Hepatocyte (in vitro differentiated cells): ENCODE measurements at regions not wholly inside any gene's neighbourhood (a gene's known extent, or its start where the extent isn't known, plus 50 kb on each side); places are given as distances from the start of the nearest gene placed in this dataset.

Experiments
- DNase-seq: peaks from one replicate; pipeline ENCODE4 v3.0.0-alpha.2; 2016; ENCODE audit warnings: low spot score
- H2AFZ ChIP-seq: fragments of 200-600 bp; sonication (generic); 2 replicates; pipeline ENCODE4 v1.6.0; 2016; ENCODE audit warnings: antibody characterized with exemption, mild to moderate bottlenecking
- H3K27ac ChIP-seq: fragments of 200-600 bp; sonication (generic); 2 replicates; pipeline ENCODE4 v1.5.1; 2016; ENCODE audit warnings: mild to moderate bottlenecking
- H3K27me3 ChIP-seq: fragments of 200-600 bp; sonication (generic); 2 replicates; pipeline ENCODE4 v1.6.1; 2016
- H3K36me3 ChIP-seq: fragments of 200-600 bp; sonication (generic); replicated peaks from 2 replicates; pipeline ENCODE4 v1.5.1; 2016; ENCODE audit warnings: low read depth; ENCODE audit not compliant: insufficient read depth
- H3K4me1 ChIP-seq: fragments of 200-600 bp; sonication (generic); 2 replicates; pipeline ENCODE4 v1.5.1; 2016; ENCODE audit warnings: mild to moderate bottlenecking, moderate library complexity; ENCODE audit not compliant: insufficient read depth
- H3K4me2 ChIP-seq: fragments of 200-600 bp; sonication (generic); 2 replicates; pipeline ENCODE4 v1.6.0; 2016
- H3K4me3 ChIP-seq: fragments of 200-600 bp; sonication (generic); 2 replicates; pipeline ENCODE4 v1.5.1; 2016; ENCODE audit warnings: mild to moderate bottlenecking
- H3K79me2 ChIP-seq: fragments of 200-600 bp; sonication (generic); 2 replicates; pipeline ENCODE4 v1.6.0; 2017; ENCODE audit warnings: mild to moderate bottlenecking
- H3K9me2 ChIP-seq: fragments of 200-600 bp; sonication (generic); replicated peaks from 2 replicates; pipeline ENCODE4 v1.6.0; 2017; ENCODE audit warnings: mild to moderate bottlenecking; ENCODE audit not compliant: insufficient read depth
- H3K9me3 ChIP-seq: fragments of 200-600 bp; sonication (generic); 2 replicates; pipeline ENCODE4 v1.5.1; 2016; ENCODE audit warnings: low read depth, mild to moderate bottlenecking
- H4K20me1 ChIP-seq: fragments of 200-600 bp; sonication (generic); 2 replicates; pipeline ENCODE4 v1.6.0; 2016; ENCODE audit warnings: mild to moderate bottlenecking; ENCODE audit not compliant: insufficient read depth, poor library complexity, severe bottlenecking
- CTCF ChIP-seq: fragments of 200-600 bp; sonication (generic); IDR thresholded peaks from 2 replicates; pipeline ENCODE4 v1.5.1; 2016; ENCODE audit warnings: antibody characterized with exemption, mild to moderate bottlenecking; ENCODE audit not compliant: poor library complexity
- EZH2 ChIP-seq: fragments of 200-600 bp; sonication (generic); IDR thresholded peaks from 2 replicates; pipeline ENCODE4 v1.6.1; 2016; ENCODE audit warnings: antibody characterized with exemption, mild to moderate bottlenecking, borderline replicate concordance
- EZH2phosphoT487 ChIP-seq: fragments of 200-600 bp; sonication (generic); IDR thresholded peaks from one replicate; pipeline ENCODE4 v1.6.1; 2018; ENCODE audit warnings: antibody characterized with exemption, mild to moderate bottlenecking, low read depth, moderate library complexity; ENCODE audit not compliant: unreplicated experiment, severe bottlenecking
- WGBS: methylation state at CpG from one replicate; pipeline ENCODE4 v1.1.6; 2016; ENCODE audit warnings: low lambda C conversion rate; ENCODE audit errors: missing lambda C conversion rate; 5-methylcytosine and 5-hydroxymethylcytosine counted together

DNA sequence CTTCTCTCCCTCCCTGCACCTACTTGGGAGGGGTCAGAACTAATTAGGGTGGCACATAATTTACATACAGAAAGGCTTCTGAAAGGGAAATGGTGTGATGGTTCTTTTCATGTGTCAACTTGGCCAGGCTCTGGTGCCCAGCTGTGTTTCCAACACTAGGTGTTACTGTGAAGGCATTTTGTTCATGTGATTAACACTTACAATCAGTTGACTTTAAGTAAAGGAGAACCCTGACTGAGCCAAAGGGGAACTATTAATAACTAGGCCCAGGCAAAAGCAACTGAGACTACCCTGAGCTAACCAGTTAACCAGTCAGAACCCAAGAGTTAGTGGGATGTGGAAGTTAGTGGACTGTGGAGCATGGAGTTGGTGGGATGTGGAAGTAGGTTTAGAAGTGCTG, 114.9 kb downstream of the SEC16B start:
- Histone ChIP-seq H3K4me1 (no peaks in the 10 kb centered on the region), H3K27ac (no peak overlapping the region), H3K27me3 (no peaks in the 10 kb centered on the region), H3K9me2 (no peaks in the 10 kb centered on the region), H3K9me3 (no peaks in the 10 kb centered on the region), H3K79me2 (no peaks in the 10 kb centered on the region), H3K4me3 (no peak overlapping the region), H4K20me1 (no peaks in the 10 kb centered on the region), H3K4me2 (no peak overlapping the region), H2AFZ (no peak overlapping the region), H3K36me3 (no peaks in the 10 kb centered on the region)
- TF ChIP-seq CTCF (no peak), EZH2 (no peak), EZH2phosphoT487 (no peak)
- DNase-seq: no peak

GRCh38 chr1:177849579-177850290, 120.1 kb downstream of the SEC16B start:
- Histone ChIP-seq H3K27ac (no peak overlapping the region), H3K36me3 (no peaks in the 10 kb centered on the region), H3K9me3 (no peaks in the 10 kb centered on the region), H3K9me2 (no peaks in the 10 kb centered on the region), H3K27me3 (no peaks in the 10 kb centered on the region), H3K4me3 (no peak overlapping the region), H4K20me1 (no peaks in the 10 kb centered on the region), H3K79me2 (no peaks in the 10 kb centered on the region), H3K4me1 (no peaks in the 10 kb centered on the region), H3K4me2 (no peak overlapping the region), H2AFZ (no peak overlapping the region)
- DNase-seq: no peak
- no peak for TF ChIP-seq CTCF
- no peak for TF ChIP-seq EZH2phosphoT487
- TF ChIP-seq EZH2: no peak
- 76% methylated on average over 3 of the region's 3 CpGs for WGBS

DNA sequence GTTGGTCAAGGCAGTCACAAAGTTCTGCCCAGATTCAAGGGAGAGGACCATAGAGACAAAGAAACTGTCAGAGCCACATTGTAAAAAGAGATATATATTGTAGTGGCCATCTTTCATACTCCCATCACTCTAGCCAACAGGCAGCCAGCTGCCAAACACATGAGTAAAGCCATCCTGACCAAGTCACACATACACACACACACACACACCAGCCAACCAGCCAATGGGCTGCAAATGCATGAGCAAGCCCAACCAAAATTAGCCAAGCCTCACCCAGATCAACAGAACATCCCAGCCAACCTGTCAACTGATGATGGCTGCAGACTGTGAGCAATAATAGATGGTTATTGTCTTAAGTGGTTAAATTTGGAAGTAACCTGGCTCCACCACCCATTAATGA, 120.7 kb downstream of the SEC16B start:
- Histone ChIP-seq H3K27me3 (no peaks in the 10 kb centered on the region), H4K20me1 (no peaks in the 10 kb centered on the region), H3K27ac (no peak overlapping the region), H3K79me2 (no peaks in the 10 kb centered on the region), H2AFZ (no peak overlapping the region), H3K4me2 (no peak overlapping the region), H3K4me1 (no peaks in the 10 kb centered on the region), H3K9me3 (no peaks in the 10 kb centered on the region), H3K4me3 (no peak overlapping the region), H3K9me2 (no peaks in the 10 kb centered on the region), H3K36me3 (no peaks in the 10 kb centered on the region)
- TF ChIP-seq EZH2phosphoT487 (no peak), CTCF (no peak), EZH2 (no peak)
- DNase-seq: no peak

- no peak overlapping the region for H2AFZ ChIP-seq
- DNase-seq: no peak
- TF ChIP-seq EZH2phosphoT487: no peak
- TF ChIP-seq EZH2: no peak
- TF ChIP-seq CTCF: no peak
- H3K79me2 ChIP-seq: no peaks in the 10 kb centered on the region
- H3K36me3 ChIP-seq: no peaks in the 10 kb centered on the region
- no peaks in the 10 kb centered on the region for H3K4me1 ChIP-seq
- WGBS: 74% methylated on average over 4 of the region's 4 CpGs
- no peaks in the 10 kb centered on the region for H4K20me1 ChIP-seq
- H3K27ac ChIP-seq: no peak overlapping the region
- no peak overlapping the region for H3K4me3 ChIP-seq
- H3K27me3 ChIP-seq: no peaks in the 10 kb centered on the region
- H3K9me2 ChIP-seq: no peaks in the 10 kb centered on the region
- no peak overlapping the region for H3K4me2 ChIP-seq
- no peaks in the 10 kb centered on the region for H3K9me3 ChIP-seq
Observed at GRCh38 chr1:177848577-177848976, 121.3 kb downstream of the SEC16B start.
